Islet precursor cell (in vitro differentiated cells): ENCODE measurements at regions not wholly inside any gene's neighbourhood (a gene's known extent, or its start where the extent isn't known, plus 50 kb on each side); places are given as distances from the start of the nearest gene placed in this dataset.
A peak's percentile ranks its signal among the peaks of the same experiment; 100 is the strongest.

ENCODE experiments used
- DNase-seq: peaks from one replicate; pipeline ENCODE4 v3.0.0-alpha.2; 2018

GRCh38 chr4:96839441-96839840 is 999.5 kb downstream of the PDHA2 start:
- no peak for DNase-seq

GRCh38 chr4:96841801-96842200 is 1001.9 kb downstream of the PDHA2 start:
- no peak for DNase-seq

- no peak for DNase-seq
Measured at GRCh38 chr4:96844858-96845490, 1005.1 kb downstream of the PDHA2 start.

GRCh38 chr4:96845819-96846218 is 1005.9 kb downstream of the PDHA2 start:
- no peak for DNase-seq

GRCh38 chr4:96874657-96875056 is 1034.8 kb downstream of the PDHA2 start:
- no peak for DNase-seq

- DNase-seq = no peak
Measured at GRCh38 chr4:96879527-96879926, 1039.6 kb downstream of the PDHA2 start.

- peak; percentile 89 for DNase-seq
Measured at GRCh38 chr4:96887857-96888256, 1048.0 kb downstream of the PDHA2 start.

- no peak for DNase-seq
Measured at GRCh38 chr4:96894621-96895020, 1054.7 kb downstream of the PDHA2 start.

GRCh38 chr4:96895826-96896225 is 1055.9 kb downstream of the PDHA2 start:
- no peak for DNase-seq

- no peak for DNase-seq
Measured at GRCh38 chr4:96912716-96913115, 1072.8 kb downstream of the PDHA2 start.

GRCh38 chr4:96913441-96914080 is 1073.7 kb downstream of the PDHA2 start:
- peak; percentile 67 for DNase-seq

- DNase-seq = no peak
Measured at GRCh38 chr4:96916711-96917110, 1076.8 kb downstream of the PDHA2 start.

GRCh38 chr4:96936886-96937285 is 1097.0 kb downstream of the PDHA2 start:
- no peak for DNase-seq

- DNase-seq = no peak
Measured at GRCh38 chr4:96946552-96946951, 1106.7 kb downstream of the PDHA2 start.

GRCh38 chr4:96952610-96953009 is 1112.7 kb downstream of the PDHA2 start:
- no peak for DNase-seq

- no peak for DNase-seq
Measured at GRCh38 chr4:96955226-96955625, 1115.3 kb downstream of the PDHA2 start.

- no peak for DNase-seq
Measured at GRCh38 chr4:96955691-96956090, 1115.8 kb downstream of the PDHA2 start.

GRCh38 chr4:96969455-96969854 is 1129.6 kb downstream of the PDHA2 start:
- no peak for DNase-seq

GRCh38 chr4:96972920-96973319 is 1133.0 kb downstream of the PDHA2 start:
- no peak for DNase-seq

GRCh38 chr4:96974295-96974694 is 1134.4 kb downstream of the PDHA2 start:
- DNase-seq = no peak

- DNase-seq = no peak
Measured at GRCh38 chr4:96983830-96984229, 1143.9 kb downstream of the PDHA2 start.

GRCh38 chr4:96986816-96987215 is 1146.9 kb downstream of the PDHA2 start:
- no peak for DNase-seq

- no peak for DNase-seq
Measured at GRCh38 chr4:96991083-96991482, 1151.2 kb downstream of the PDHA2 start.

GRCh38 chr4:96992443-96992842 is 1150.8 kb downstream of the STPG2 start:
- no peak for DNase-seq

GRCh38 chr4:96993560-96993959 is 1149.7 kb downstream of the STPG2 start:
- DNase-seq = no peak
